Hematopoietic multipotent progenitor cell treated with erythropoietin and hydrocortisone succinate and interleukin-3 and kit ligand, for 15 days (in vitro differentiated cells): ENCODE measurements at regions not wholly inside any gene's neighbourhood (a gene's known extent, or its start where the extent isn't known, plus 50 kb on each side); places are given as distances from the start of the nearest gene placed in this dataset.
"Not testable (repeated sequence)": the region's sequence is repeated elsewhere in the genome, so short reads cannot be mapped to it uniquely, and the experiment has no call there.

Source experiments
- DNase-seq: peaks from one replicate; pipeline ENCODE4 v3.0.0-alpha.2; 2015; ENCODE audit warnings: low spot score

GRCh38 chr9:109599131-109599530, 101.0 kb upstream of the PTPN3 start:
- DNase-seq, result no peak

GRCh38 chr9:109599711-109600110, 101.6 kb upstream of the PTPN3 start:
- no peak for DNase-seq

GRCh38 chr9:109600142-109600541, 102.0 kb upstream of the PTPN3 start:
- DNase-seq, result no peak

- DNase-seq, result no peak
Measured at GRCh38 chr9:109601181-109601580, 103.1 kb upstream of the PTPN3 start.

- no peak for DNase-seq
Measured at GRCh38 chr9:109602987-109603386, 104.9 kb upstream of the PTPN3 start.

- DNase-seq, result no peak
Measured at GRCh38 chr9:109604131-109604530, 106.0 kb upstream of the PTPN3 start.

- DNase-seq, result peak; percentile 3
Measured at GRCh38 chr9:109604781-109605180, 106.7 kb upstream of the PTPN3 start.

- DNase-seq, result no peak
Measured at GRCh38 chr9:109609060-109609459, 111.0 kb upstream of the PTPN3 start.

- no peak for DNase-seq
Measured at GRCh38 chr9:109616571-109617120, 118.5 kb upstream of the PTPN3 start.

GRCh38 chr9:109619310-109619709, 121.2 kb upstream of the PTPN3 start:
- no peak for DNase-seq

- DNase-seq, result no peak
Measured at GRCh38 chr9:109624143-109624542, 126.0 kb upstream of the PTPN3 start.

- DNase-seq, result no peak
Measured at GRCh38 chr9:109624896-109625295, 126.8 kb upstream of the PTPN3 start.

- no peak for DNase-seq
Measured at GRCh38 chr9:109627042-109627441, 128.9 kb upstream of the PTPN3 start.

GRCh38 chr9:109629615-109630014, 131.5 kb upstream of the PTPN3 start:
- no peak for DNase-seq

- DNase-seq, result no peak
Measured at GRCh38 chr9:109632817-109633216, 134.7 kb upstream of the PTPN3 start.

- no peak for DNase-seq
Measured at GRCh38 chr9:109639674-109640579, 140.1 kb upstream of the PALM2AKAP2 start.

- DNase-seq, result no peak
Measured at GRCh38 chr9:109640580-109641371, 139.2 kb upstream of the PALM2AKAP2 start.

- DNase-seq, result no peak
Measured at GRCh38 chr9:109641372-109641659, 138.7 kb upstream of the PALM2AKAP2 start.

GRCh38 chr9:109652112-109652511, 127.9 kb upstream of the PALM2AKAP2 start:
- DNase-seq, result no peak

GRCh38 chr9:109652971-109653370, 127.0 kb upstream of the PALM2AKAP2 start:
- DNase-seq, result no peak

- DNase-seq, result no peak
Measured at GRCh38 chr9:109653470-109653869, 126.5 kb upstream of the PALM2AKAP2 start.

GRCh38 chr9:109663978-109664377, 116.0 kb upstream of the PALM2AKAP2 start:
- not testable (repeated sequence) for DNase-seq

- not testable (repeated sequence) for DNase-seq
Measured at GRCh38 chr9:109665736-109666135, 114.3 kb upstream of the PALM2AKAP2 start.
